ENCODE measurements at regions not wholly inside any gene's neighbourhood (a gene's known extent, or its start where the extent isn't known, plus 50 kb on each side); places are given as distances from the start of the nearest gene placed in this dataset.

DNA sequence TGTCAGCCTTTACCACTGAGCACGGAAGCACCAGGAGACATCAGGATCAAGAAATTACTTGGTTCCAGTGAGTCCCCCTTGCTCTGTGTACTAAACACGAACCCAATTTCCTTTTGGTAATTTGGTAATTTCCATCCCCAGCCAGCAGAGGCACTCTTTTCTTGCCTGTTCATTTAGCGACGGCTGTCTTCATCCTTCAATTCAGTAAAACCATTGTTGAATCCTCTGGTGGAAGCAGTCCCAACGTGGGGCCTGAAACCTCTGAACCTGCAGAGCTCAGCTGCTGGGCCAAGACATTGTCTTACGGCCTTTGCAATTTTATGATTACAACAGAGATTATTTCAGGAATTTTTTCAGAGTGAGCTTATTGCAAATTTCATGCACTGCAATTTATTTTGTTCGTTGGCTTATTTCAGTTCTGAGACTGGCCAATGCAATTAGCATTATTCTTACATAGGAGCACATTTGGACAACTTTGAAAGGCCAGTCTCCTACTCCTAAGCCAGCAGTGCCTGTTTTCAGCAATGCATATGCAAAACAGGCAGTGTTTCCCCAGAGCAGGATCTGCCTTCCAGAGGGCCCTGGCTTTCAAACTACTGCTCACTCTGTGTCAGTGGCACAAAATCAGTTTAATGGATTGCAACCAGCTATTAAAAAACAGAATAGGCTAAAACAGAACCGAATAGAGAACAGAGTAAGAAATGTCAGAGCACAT is 372.9 kb upstream of the TMEM132C start:
- Histone ChIP-seq H3K4me3 (no peak overlapping the region), H3K36me3 (no peaks in the 10 kb centered on the region), H3K27ac (no peak overlapping the region), H3K9me3 (no peaks in the 10 kb centered on the region), H3K27me3 (no peaks in the 10 kb centered on the region), H3K4me1 (peaks cover 0 to 4% (median 0%) of the 10 kb centered on the region in 12 donors)
- ATAC-seq (no peak), DNase-seq (no peak)
- intact Hi-C loops (cut with DNase I): no loop called here
- WGBS, 4 donors: 42 to 55% (median 51%) methylated on average over 8 of the region's 8 CpGs
- TF ChIP-seq, protein P1, sequence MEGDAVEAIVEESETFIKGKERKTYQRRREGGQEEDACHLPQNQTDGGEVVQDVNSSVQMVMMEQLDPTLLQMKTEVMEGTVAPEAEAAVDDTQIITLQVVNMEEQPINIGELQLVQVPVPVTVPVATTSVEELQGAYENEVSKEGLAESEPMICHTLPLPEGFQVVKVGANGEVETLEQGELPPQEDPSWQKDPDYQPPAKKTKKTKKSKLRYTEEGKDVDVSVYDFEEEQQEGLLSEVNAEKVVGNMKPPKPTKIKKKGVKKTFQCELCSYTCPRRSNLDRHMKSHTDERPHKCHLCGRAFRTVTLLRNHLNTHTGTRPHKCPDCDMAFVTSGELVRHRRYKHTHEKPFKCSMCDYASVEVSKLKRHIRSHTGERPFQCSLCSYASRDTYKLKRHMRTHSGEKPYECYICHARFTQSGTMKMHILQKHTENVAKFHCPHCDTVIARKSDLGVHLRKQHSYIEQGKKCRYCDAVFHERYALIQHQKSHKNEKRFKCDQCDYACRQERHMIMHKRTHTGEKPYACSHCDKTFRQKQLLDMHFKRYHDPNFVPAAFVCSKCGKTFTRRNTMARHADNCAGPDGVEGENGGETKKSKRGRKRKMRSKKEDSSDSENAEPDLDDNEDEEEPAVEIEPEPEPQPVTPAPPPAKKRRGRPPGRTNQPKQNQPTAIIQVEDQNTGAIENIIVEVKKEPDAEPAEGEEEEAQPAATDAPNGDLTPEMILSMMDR (IDR thresholded peaks at IDR 0.05): peak in 7 of 12 donors; percentile 9 to 36 (median 28)
- no peak for TF ChIP-seq POLR2A (IDR thresholded peaks at IDR 0.05)

DNA sequence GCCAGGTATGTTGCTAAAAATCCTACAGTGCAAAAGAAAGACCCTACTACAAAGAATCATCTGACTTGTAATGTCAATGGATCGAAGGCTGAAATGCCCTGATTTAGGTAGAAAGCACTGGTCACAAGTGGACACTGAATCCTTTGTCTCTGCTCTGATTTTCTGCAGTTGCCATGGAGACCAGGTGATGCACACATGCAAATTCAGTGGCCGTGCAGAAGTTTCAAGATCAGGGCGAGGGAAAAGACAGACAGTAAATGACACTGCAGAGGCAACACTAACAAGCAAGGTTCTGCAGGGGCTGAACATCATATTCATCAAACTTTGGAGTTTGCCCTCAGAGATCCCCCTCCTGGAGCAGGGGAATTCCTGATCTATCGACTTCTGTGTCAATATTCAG is 370.3 kb upstream of the TMEM132C start:
- DNase-seq: no peak

DNA sequence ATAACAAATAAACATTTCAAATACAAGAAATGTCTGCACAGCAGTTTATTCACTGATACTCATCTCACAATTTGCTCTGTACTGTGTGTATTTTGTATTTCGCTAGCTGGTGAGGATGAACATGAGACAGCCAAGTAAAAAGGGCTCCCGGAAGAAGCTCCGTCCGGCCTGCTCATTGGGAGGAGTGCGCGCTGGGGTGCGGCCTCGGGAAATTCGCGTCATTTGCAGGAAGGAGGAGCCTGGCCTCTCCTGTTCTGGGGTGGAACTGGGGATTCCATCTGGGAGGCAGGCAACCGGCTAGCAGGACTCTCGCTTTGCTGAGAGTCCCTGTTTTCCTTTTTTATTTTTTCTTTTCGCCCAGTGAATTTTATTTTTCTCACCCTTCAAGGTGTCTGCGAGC is 368.4 kb upstream of the TMEM132C start:
- H3K4me3 ChIP-seq: no peak overlapping the region
- no peaks in the 10 kb centered on the region for H3K36me3 ChIP-seq
- ATAC-seq: no peak
- H3K4me1 ChIP-seq: no peaks in the 10 kb centered on the region
- WGBS, 4 donors: 90 to 94% (median 92%) methylated on average over 14 of the region's 14 CpGs
- H3K27me3 ChIP-seq: no peaks in the 10 kb centered on the region
- no peaks in the 10 kb centered on the region for H3K9me3 ChIP-seq
- no peak overlapping the region for H3K27ac ChIP-seq
- no peak for TF ChIP-seq POLR2A (IDR thresholded peaks at IDR 0.05)
- TF ChIP-seq, protein P1 (IDR thresholded peaks at IDR 0.05): no peak
- DNase-seq: no peak
- intact Hi-C loops (cut with DNase I): no loop called here

More for the DNA sequence above, 370.3 kb upstream of the TMEM132C start:
- no peaks in the 10 kb centered on the region for H3K4me1 ChIP-seq
- TF ChIP-seq, protein P1 (IDR thresholded peaks at IDR 0.05): no peak
- no peak for TF ChIP-seq POLR2A (IDR thresholded peaks at IDR 0.05)
- no peaks in the 10 kb centered on the region for H3K36me3 ChIP-seq
- no peak overlapping the region for H3K4me3 ChIP-seq
- H3K27ac ChIP-seq: no peak overlapping the region
- intact Hi-C loops (cut with DNase I): no loop called here
- WGBS, 4 donors: 73 to 83% (median 77%) methylated on average over 4 of the region's 4 CpGs
- no peak for ATAC-seq
- H3K9me3 ChIP-seq: no peaks in the 10 kb centered on the region
- no peaks in the 10 kb centered on the region for H3K27me3 ChIP-seq

DNA sequence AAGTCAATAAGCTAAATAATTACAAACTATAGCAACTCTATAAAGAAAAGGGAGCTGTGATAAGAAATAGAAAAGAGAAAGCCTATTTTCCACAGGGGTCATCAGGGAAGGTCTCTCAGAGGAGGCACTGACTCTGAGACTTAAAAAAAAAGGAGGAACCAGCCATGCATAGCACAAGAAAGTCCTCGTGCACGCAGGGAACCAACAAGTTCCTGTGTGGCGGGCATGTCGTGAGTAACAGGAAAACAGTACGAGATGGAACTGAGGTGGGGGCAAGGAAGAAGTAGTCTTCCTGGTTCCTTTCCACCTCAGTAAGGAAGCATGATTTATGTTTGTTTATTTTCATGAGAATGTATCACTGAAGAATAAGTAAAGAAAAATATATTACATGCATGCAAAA is 367.0 kb upstream of the TMEM132C start:
- intact Hi-C loops (cut with DNase I): no loop called here
- 40 to 59% (median 41%) methylated on average over 5 of the region's 5 CpGs for WGBS, 4 donors

More for the DNA sequence above, 367.0 kb upstream of the TMEM132C start:
- H3K27me3 ChIP-seq: no peaks in the 10 kb centered on the region
- H3K36me3 ChIP-seq: no peaks in the 10 kb centered on the region
- no peak overlapping the region for H3K4me3 ChIP-seq
- DNase-seq (no peak), ATAC-seq (no peak)
- H3K27ac ChIP-seq: no peak overlapping the region
- TF ChIP-seq, protein P1 (IDR thresholded peaks at IDR 0.05): no peak
- no peak for TF ChIP-seq POLR2A (IDR thresholded peaks at IDR 0.05)
- H3K4me1 ChIP-seq: no peaks in the 10 kb centered on the region
- no peaks in the 10 kb centered on the region for H3K9me3 ChIP-seq

Data from heart left ventricle (tissue), 16 donors.